ENCODE measurements at regions not wholly inside any gene's neighbourhood (a gene's known extent, or its start where the extent isn't known, plus 50 kb on each side); places are given as distances from the start of the nearest gene placed in this dataset.
"Not testable (repeated sequence)": the region's sequence is repeated elsewhere in the genome, so short reads cannot be mapped to it uniquely, and the experiment has no call there.

- no peak for DNase-seq (ENCODE audit: extremely low spot score)
- H3K27ac ChIP-seq (ENCODE audit: low read depth) = no peak overlapping the region
- WGBS = 66% methylated on average over 3 of the region's 3 CpGs
- no peak overlapping the region for H3K4me3 ChIP-seq (ENCODE audit: low read depth, low read length)
- no peaks in the 10 kb centered on the region for H3K4me1 ChIP-seq (ENCODE audit: insufficient read depth)
- H3K36me3 ChIP-seq (ENCODE audit: insufficient read depth) = no peaks in the 10 kb centered on the region
These were observed 59.0 kb downstream of the FASLG start for GRCh38 chr1:172717722-172718465.

- Histone ChIP-seq H3K4me3 (ENCODE audit: low read depth, low read length) (no peak overlapping the region), H3K27ac (ENCODE audit: low read depth) (no peak overlapping the region), H3K36me3 (ENCODE audit: insufficient read depth) (no peaks in the 10 kb centered on the region), H3K4me1 (ENCODE audit: insufficient read depth) (no peaks in the 10 kb centered on the region)
- DNase-seq (ENCODE audit: extremely low spot score) = peak; percentile 4
- 41% methylated on average over 6 of the region's 6 CpGs for WGBS
These were observed 60.2 kb downstream of the FASLG start for GRCh38 chr1:172719066-172719627.

DNA sequence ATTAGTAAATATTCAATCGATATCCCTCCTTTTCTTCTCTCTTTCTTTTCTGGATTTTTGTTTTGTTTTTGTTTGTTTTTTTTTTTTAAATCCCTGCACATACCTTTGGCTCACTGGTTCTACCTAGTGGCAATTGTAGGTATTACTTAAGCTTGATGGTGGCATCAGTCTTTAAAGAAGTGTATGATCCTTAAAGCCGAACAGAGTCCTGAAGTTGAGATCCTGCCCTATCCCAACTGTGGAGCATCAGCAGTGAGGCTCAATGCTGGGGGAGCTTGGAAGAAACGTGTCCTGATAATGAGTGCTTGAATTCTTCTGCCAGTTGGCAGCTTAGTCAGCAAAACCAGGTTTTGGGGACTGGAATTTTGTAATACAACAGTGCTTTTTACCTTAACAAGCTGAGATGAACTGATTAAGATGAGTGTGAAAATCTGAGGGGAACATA lies 60.8 kb downstream of the FASLG start:
- WGBS = 14% methylated on average over 3 of the region's 3 CpGs
- no peak overlapping the region for H3K27ac ChIP-seq (ENCODE audit: low read depth)
- no peaks in the 10 kb centered on the region for H3K36me3 ChIP-seq (ENCODE audit: insufficient read depth)
- DNase-seq (ENCODE audit: extremely low spot score) = no peak
- H3K4me1 ChIP-seq (ENCODE audit: insufficient read depth) = no peaks in the 10 kb centered on the region
- no peak overlapping the region for H3K4me3 ChIP-seq (ENCODE audit: low read depth, low read length)

- H3K4me1 ChIP-seq (ENCODE audit: insufficient read depth) = no peaks in the 10 kb centered on the region
- WGBS = 70% methylated on average over 1 of the region's 1 CpG
- no peak overlapping the region for H3K4me3 ChIP-seq (ENCODE audit: low read depth, low read length)
- no peak overlapping the region for H3K27ac ChIP-seq (ENCODE audit: low read depth)
- DNase-seq (ENCODE audit: extremely low spot score) = no peak
- H3K36me3 ChIP-seq (ENCODE audit: insufficient read depth) = no peaks in the 10 kb centered on the region
These were observed 61.4 kb downstream of the FASLG start for GRCh38 chr1:172720339-172720738.

DNA sequence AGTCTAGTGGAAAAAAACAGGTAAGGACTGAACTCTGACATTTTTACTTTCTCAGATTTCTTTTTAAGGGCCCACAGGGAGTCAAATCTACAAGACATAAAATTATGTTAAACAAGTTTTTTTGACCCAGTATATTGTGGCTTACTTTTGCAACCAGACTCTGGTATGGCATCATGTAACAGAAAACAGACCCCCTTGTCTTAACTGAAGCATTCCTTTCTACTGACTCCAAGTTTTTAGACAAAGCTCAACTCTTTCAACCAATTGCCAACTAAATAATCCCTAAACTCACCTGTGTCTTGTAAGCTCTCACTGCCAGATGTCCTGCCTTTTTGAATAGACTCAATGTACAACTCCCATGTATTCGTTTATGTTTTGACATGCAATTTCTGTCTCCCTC lies 64.3 kb downstream of the FASLG start:
- 40% methylated on average over 1 of the region's 1 CpG for WGBS
- no peaks in the 10 kb centered on the region for H3K36me3 ChIP-seq (ENCODE audit: insufficient read depth)
- no peak for DNase-seq (ENCODE audit: extremely low spot score)
- no peak overlapping the region for H3K27ac ChIP-seq (ENCODE audit: low read depth)
- no peak overlapping the region for H3K4me3 ChIP-seq (ENCODE audit: low read depth, low read length)
- H3K4me1 ChIP-seq (ENCODE audit: insufficient read depth) = no peaks in the 10 kb centered on the region

DNA sequence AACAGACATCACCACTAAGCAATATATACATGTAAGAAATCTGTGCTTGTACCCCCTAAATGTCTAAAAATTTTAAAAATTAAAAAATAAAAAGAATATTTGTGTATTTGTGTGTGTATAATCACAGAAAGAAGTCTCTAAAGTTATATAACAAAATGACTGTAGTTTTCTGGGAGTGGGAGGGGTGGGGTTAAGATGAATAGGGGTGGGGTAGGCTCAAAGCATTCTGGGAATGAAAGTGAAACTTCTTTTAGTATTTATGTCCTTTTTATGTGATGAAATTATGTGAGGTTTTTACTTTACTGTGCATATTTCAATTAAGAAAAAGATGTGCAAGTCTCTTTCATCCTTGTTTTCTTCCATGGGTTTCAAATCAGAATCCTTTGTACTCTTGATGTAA lies 65.3 kb downstream of the FASLG start:
- Histone ChIP-seq H3K4me3 (ENCODE audit: low read depth, low read length) (no peak overlapping the region), H3K36me3 (ENCODE audit: insufficient read depth) (no peaks in the 10 kb centered on the region), H3K4me1 (ENCODE audit: insufficient read depth) (no peaks in the 10 kb centered on the region), H3K27ac (ENCODE audit: low read depth) (no peak overlapping the region)
- DNase-seq (ENCODE audit: extremely low spot score) = no peak

DNA sequence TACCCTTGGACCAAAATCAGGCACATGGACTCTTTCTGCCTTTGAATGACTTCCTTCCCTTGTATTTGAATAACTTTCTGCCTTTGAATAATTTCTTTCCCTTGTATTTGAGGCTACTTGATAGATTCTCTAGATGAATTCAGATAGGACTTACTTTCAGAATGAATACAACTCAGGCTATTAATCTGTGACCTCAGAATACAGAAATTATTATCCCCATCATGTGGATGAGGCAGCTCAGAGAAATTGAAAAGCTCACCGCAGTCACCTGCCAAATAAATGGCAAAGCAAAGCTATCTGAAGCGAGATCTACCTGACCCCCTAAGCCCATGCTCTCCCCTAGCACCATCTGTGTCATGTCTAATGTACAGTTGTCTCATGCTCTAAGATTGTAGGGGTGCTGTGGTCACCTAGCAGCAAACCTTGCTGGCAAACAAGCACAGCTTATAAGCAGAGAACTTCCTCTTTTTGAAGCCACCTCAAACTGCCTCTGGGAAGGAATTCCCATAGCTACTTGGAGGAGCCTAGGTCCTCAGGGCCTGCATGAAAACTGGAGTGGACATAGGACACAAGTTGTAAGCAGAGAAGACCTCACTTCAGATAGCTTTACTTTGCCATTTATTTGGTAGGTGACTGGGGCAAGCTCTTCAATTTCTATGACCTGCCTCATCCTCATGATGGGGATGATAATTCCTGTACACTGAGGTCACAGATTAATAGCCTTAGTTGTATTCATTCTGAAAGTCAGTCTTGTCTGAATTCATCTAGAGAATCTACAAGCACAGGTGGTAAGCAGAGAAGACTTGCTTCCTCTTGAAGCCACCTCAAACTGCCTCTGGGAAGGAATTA lies 66.1 kb downstream of the FASLG start:
- H3K27ac ChIP-seq (ENCODE audit: low read depth) = no peak overlapping the region
- 84% methylated on average over 2 of the region's 2 CpGs for WGBS

DNA sequence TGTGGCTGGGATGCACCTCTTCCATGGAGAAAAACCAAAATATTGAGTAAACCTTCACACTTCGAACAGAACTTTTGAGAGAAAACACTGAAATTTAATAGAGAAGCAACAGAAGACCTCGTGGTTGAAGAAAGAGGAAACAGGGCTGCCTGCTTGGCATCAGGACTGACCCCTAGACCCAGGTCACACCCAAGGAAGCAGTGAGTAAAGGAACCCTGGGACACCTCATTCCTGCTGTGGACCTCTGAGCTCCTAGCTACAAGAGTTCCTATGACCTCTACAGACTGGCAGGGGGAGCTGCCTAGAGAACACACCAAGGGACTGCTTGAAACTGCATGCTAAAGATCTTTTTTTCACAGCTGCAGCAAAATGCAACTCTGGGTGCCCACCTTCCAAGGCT lies 67.8 kb downstream of the FASLG start:
- 70% methylated on average over 2 of the region's 2 CpGs for WGBS
- DNase-seq (ENCODE audit: extremely low spot score) = no peak
- H3K36me3 ChIP-seq (ENCODE audit: insufficient read depth) = no peaks in the 10 kb centered on the region
- no peak overlapping the region for H3K4me3 ChIP-seq (ENCODE audit: low read depth, low read length)
- no peak overlapping the region for H3K27ac ChIP-seq (ENCODE audit: low read depth)
- no peaks in the 10 kb centered on the region for H3K4me1 ChIP-seq (ENCODE audit: insufficient read depth)

More for the DNA sequence above, 66.1 kb downstream of the FASLG start:
- no peaks in the 10 kb centered on the region for H3K36me3 ChIP-seq (ENCODE audit: insufficient read depth)
- H3K4me1 ChIP-seq (ENCODE audit: insufficient read depth) = no peaks in the 10 kb centered on the region
- H3K4me3 ChIP-seq (ENCODE audit: low read depth, low read length) = no peak overlapping the region
- no peak for DNase-seq (ENCODE audit: extremely low spot score)

DNA sequence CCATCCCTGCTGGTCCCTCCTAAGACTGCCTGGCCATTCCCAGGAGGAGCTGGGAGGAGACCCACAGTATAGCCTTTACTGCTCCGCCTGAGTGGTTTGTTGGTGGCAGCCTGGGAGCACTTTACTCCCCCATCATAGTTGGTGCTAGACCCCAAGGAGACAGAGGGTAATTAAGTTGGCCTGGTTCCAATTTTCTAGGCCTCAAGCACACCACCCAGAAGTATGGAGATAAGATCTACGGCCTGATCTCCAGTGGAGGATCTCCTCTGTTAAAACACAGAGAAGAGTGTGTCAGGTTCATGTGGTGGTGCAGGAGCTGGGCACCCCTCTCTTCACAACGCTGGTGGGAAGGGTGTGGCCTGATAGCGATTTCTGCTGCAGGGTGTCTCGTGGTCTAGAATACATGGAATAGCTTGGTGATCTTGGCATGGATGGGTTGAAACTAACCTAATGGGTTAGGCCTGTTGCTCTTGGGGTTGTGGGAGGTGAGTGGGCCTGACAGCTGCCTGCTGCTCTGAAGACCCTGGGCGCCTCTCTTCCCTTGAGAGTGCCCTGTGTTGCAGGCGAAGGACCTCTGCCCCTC lies 68.5 kb downstream of the FASLG start:
- Histone ChIP-seq H3K27ac (ENCODE audit: low read depth) (no peak overlapping the region), H3K4me1 (ENCODE audit: insufficient read depth) (no peaks in the 10 kb centered on the region), H3K4me3 (ENCODE audit: low read depth, low read length) (no peak overlapping the region), H3K36me3 (ENCODE audit: insufficient read depth) (no peaks in the 10 kb centered on the region)
- no peak for DNase-seq (ENCODE audit: extremely low spot score)
- WGBS = 89% methylated on average over 7 of the region's 7 CpGs

- H3K4me1 ChIP-seq (ENCODE audit: insufficient read depth) = no peaks in the 10 kb centered on the region
- no peak overlapping the region for H3K27ac ChIP-seq (ENCODE audit: low read depth)
- no peak for DNase-seq (ENCODE audit: extremely low spot score)
- no peaks in the 10 kb centered on the region for H3K36me3 ChIP-seq (ENCODE audit: insufficient read depth)
- no peak overlapping the region for H3K4me3 ChIP-seq (ENCODE audit: low read depth, low read length)
- 97% methylated on average over 1 of the region's 1 CpG for WGBS
These were observed 69.2 kb downstream of the FASLG start for GRCh38 chr1:172727956-172728603.

DNA sequence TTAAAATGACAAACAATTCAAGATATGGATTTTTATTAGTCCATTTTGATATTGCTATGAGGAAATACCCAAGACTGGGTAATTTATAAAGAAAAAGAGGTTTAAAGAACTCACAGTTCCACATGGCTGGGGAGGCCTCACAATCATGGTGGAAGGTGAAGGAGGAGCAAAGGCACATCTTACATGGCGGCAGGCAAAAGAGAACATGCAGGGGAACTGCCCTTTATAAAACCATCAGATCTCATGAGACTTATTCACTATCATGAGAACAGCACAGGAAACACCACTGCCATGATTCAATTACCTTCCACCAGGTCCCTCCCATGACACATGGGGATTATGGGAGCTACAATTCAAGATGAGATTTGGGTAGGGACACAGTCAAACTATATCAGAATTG lies 69.8 kb downstream of the FASLG start:
- H3K4me3 ChIP-seq (ENCODE audit: low read depth, low read length); H3K4me1 ChIP-seq (ENCODE audit: insufficient read depth); DNase-seq (ENCODE audit: extremely low spot score); H3K27ac ChIP-seq (ENCODE audit: low read depth); H3K36me3 ChIP-seq (ENCODE audit: insufficient read depth): not testable (repeated sequence)
- 100% methylated on average over 1 of the region's 1 CpG for WGBS

DNA sequence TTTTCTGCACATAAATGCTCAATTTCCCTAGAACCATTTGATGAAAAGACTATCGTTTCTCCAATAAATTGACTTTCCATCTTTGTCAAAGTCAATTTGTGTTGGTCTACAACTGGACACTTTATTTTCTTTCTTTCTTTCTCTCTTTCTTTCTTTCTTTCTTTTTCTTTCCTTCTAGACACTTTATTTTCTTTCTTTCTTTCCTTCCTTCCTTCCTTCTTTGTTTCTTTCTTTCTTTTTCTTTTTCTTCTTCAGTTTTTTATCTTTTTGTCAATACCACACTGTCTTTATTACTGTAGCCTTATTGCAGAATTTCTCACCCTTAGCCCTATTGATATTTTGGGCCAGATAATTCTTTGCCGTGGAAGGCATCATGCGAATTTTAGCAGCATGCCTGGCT lies 73.5 kb downstream of the FASLG start:
- WGBS = 90% methylated on average over 3 of the region's 3 CpGs

DNA sequence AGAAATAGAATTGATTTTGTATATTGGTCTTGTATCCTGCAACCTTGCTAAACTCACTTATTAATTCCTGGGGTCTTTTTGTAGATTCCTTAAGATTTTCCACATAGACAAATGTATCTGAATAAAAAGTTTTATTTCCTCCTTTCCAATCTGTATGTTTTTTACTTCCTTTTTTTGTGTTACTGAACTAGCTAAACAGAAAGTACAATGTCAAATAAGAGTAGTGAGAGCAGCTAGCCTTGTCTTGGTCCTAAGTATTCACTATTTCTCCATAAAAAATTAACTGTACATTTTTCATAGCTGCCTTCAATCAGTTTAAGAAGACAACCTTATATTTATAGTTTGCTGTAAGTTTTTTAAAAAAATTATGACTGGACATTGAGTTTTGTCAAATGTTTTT lies 74.9 kb downstream of the FASLG start:
- no peaks in the 10 kb centered on the region for H3K36me3 ChIP-seq (ENCODE audit: insufficient read depth)
- no peak overlapping the region for H3K4me3 ChIP-seq (ENCODE audit: low read depth, low read length)
- no peak for DNase-seq (ENCODE audit: extremely low spot score)
- no peaks in the 10 kb centered on the region for H3K4me1 ChIP-seq (ENCODE audit: insufficient read depth)
- H3K27ac ChIP-seq (ENCODE audit: low read depth) = no peak overlapping the region

More for the DNA sequence above, 73.5 kb downstream of the FASLG start:
- no peaks in the 10 kb centered on the region for H3K36me3 ChIP-seq (ENCODE audit: insufficient read depth)
- H3K4me3 ChIP-seq (ENCODE audit: low read depth, low read length) = no peak overlapping the region
- H3K4me1 ChIP-seq (ENCODE audit: insufficient read depth) = no peaks in the 10 kb centered on the region
- no peak for DNase-seq (ENCODE audit: extremely low spot score)
- no peak overlapping the region for H3K27ac ChIP-seq (ENCODE audit: low read depth)

Data from urinary bladder (tissue), 3 donors.